Left ventricle myocardium superior (tissue), 1 donor: ENCODE measurements at regions not wholly inside any gene's neighbourhood (a gene's known extent, or its start where the extent isn't known, plus 50 kb on each side); places are given as distances from the start of the nearest gene placed in this dataset.

Source experiments
- ATAC-seq: fragments of 200-7000 bp; cut with Tn5 transposase; one replicate; pipeline ENCODE4 v1.9.1; 2020; ENCODE audit warnings: mild to moderate bottlenecking, moderate library complexity
- DNase-seq: peaks from one replicate; pipeline ENCODE4 v3.0.0-alpha.2; 2020
- intact Hi-C: fragments of 100-400 bp; cut with micrococcal nuclease; formaldehyde crosslinking; loops from one replicate; pipeline ENCODE4 v1.11.0; 2022
- donor health status: DM: no; HTN: yes; CAD: no; lungs with severe emphysema.

DNA sequence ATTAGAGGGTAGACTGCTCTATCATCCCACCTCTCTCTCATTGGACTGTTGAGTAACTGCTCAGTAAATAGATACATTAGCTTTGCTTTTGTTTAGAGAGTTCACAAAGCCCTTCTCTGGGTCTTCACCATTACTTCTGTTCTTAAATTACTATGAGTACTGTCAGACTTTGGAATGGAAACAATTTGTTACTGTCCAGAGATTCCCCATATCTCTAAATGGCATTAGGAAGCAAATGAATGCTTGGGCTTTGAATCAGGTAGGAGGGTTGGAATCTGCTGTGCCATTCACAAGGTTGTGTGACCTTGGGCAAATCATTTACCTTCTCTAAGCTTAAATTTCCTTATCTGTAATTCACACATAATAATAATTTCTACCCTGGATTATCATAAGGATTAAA is 541.0 kb upstream of the FZD8 start:
- ATAC-seq (no peak), DNase-seq (no peak)
- intact Hi-C loops: no loop called here

DNA sequence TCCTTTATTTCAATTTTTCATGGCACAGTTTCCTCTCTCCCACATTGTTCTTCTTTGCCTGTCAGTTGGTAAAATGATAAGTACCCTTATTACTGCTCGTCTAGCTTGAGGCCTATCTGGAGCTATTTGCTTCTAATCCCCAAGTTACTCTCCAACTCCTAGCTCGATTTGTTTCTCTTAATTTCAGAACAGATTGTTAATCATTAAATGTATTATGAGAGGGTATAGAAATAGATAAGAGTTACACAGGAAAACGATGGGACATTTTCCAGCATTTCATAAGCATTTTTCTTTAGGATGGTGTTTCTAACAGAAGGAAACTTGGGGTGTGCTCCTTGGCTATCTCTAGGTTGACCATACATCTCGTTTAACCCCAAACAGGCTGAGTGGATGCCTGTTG is 540.5 kb upstream of the FZD8 start:
- DNase-seq (no peak), ATAC-seq (no peak)
- intact Hi-C loops: no loop called here

GRCh38 chr10:36182179-36182566 is 540.1 kb upstream of the FZD8 start:
- no peak for DNase-seq

GRCh38 chr10:36181426-36182178 is 539.5 kb upstream of the FZD8 start:
- ATAC-seq (peak; percentile 84), DNase-seq (no peak)
- intact Hi-C loops: no loop called here

More at GRCh38 chr10:36182179-36182566, 540.1 kb upstream of the FZD8 start:
- peak; percentile 79 for ATAC-seq
- intact Hi-C loops: no loop called here

DNA sequence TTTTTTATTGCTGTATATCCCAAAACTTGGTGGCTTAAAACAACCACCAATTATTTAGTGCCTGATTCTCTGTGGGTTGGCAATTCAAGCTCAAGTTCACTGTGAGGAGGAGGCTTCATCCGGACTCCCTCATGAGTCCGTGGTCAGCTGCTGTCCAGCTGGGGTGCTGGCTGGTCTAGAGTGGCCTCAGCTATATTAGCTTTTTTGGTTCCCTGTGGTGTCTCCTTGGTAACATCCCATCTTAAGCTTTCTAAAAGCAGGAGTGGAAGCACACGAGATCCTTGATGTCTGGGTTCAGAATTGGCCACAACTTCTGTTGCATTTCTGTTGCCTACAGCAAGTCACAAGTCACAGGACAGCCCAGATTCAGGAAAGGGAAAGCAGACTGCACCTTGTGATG is 536.5 kb upstream of the FZD8 start:
- DNase-seq (no peak), ATAC-seq (no peak)
- intact Hi-C loops: no loop called here

GRCh38 chr10:36177071-36177470 is 535.0 kb upstream of the FZD8 start:
- no peak for DNase-seq
- intact Hi-C loops: no loop called here
- ATAC-seq: no peak

- DNase-seq (no peak), ATAC-seq (no peak)
- intact Hi-C loops: no loop called here
Measured at GRCh38 chr10:36175954-36176353, 533.9 kb upstream of the FZD8 start.

DNA sequence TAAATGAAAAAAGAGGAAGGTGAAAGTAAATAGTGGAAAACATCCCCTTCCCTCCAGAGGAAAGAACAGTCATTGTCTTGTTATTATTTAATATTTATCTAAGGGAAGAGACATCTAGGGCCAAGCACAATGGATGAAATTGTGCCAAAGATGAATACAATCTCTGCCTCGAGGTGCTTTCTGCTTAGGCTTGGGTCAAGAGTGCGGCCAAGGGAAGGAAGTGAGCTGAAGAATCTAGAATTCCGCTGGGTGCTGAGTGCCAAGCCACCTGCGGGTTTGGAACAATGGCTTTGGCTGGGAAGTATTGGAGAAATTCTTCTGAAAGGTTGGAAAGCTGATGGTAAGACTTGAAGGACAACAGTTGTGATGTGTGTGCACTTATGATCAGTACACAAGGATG is 531.3 kb upstream of the FZD8 start:
- no peak for DNase-seq
- peak; percentile 31 for ATAC-seq
- intact Hi-C loops: no loop called here

GRCh38 chr10:36171953-36172940 is 530.2 kb upstream of the FZD8 start:
- intact Hi-C loops: no loop called here
- DNase-seq (no peak), ATAC-seq (peak; percentile 51)

DNA sequence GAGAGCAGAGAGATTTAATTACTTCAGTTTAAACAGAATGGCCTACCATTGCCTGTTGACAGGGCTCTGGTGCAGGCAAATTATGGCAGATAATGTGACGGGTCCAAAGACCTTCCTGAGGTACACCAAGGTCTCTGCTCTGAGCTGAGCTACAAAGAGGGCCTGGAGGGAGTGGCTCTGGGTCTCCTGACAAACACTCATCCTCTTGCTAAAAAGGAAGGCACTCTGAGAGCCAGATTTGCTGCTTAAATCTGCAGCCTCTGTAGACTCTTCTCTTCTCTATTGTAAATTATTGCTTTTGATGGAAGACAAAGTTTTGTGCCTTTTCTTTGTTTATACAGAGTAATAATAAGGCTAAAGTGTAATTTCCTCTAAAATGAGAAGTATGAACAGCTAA is 529.5 kb upstream of the FZD8 start:
- no peak for DNase-seq
- no peak for ATAC-seq
- intact Hi-C loops: no loop called here

GRCh38 chr10:36170943-36171501 is 528.9 kb upstream of the FZD8 start:
- no peak for DNase-seq
- intact Hi-C loops: no loop called here

DNA sequence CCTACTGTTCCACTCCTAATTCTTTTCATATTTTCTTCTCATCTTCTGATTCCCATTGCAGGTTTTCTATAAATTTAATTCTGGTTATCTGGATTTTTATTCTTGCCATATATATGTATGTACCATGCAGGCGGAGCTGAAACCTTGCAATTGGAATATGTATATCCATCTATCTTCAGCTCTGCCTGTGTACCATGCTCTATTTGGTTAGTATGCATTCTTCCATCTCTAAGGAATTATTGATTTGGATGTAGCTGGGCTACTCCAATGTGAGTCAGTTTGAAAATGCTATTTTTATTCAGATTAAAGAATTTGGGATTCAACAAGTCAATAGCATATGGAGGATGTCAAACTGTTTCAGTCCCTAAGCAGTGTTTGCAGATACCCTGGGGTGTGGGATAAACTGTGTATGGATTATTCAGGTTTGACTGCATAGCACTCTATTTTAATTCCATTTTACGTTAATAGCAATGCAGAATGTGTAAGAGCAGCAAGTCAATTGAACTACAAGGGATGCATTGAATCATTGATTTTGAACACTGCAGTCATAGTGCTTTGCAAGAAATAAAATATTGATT is 528.1 kb upstream of the FZD8 start:
- no peak for ATAC-seq
- no peak for DNase-seq
- intact Hi-C loops: no loop called here

More at GRCh38 chr10:36170943-36171501, 528.9 kb upstream of the FZD8 start:
- ATAC-seq: no peak

DNA sequence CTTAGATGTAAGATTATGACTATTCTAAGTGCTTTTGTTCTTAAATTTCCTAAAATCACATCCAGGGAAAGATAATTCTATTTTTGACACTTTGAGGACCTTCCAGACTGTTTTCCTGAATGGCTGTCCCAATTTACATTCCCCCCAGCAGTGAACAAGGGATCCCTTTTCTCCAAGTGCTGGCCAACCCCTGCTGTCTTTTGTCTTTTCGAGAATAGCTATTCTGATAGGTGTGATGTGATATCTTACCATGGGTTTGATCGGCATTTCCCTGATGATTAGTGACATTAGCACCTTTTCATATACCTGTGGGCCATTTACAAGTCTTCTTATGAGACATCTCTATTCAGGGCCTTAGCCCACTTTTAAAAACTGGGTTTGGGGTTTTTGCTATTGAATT is 526.7 kb upstream of the FZD8 start:
- ATAC-seq: no peak
- intact Hi-C loops: no loop called here
- DNase-seq: no peak

- peak; percentile 87 for ATAC-seq
- intact Hi-C loops: no loop called here
- DNase-seq: no peak
Measured at GRCh38 chr10:36164556-36165504, 522.7 kb upstream of the FZD8 start.

GRCh38 chr10:36163827-36164226 is 521.7 kb upstream of the FZD8 start:
- ATAC-seq: peak; percentile 60
- DNase-seq: no peak
- intact Hi-C loops: no loop called here

DNA sequence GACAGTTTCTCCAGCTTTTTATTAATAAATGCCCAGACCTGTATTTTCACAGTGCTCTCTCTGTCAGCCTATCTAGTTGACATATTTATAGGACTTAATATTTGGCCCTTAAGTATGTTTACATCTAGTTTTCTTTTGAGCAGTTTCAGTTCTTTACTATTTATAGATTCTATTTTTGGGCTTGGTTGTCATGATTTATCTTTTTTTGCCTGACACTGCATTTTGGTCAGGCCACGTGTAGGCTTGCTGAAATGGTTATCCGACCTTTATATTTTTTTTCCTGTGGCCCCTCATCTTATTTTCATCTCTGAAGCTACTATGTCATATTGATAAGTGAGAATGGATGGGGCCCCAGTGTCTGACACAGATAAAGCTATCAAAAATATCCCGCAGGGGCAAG is 515.4 kb upstream of the FZD8 start:
- intact Hi-C loops: no loop called here
- no peak for ATAC-seq
- no peak for DNase-seq

- no peak for DNase-seq
- intact Hi-C loops: no loop called here
- ATAC-seq: no peak
Measured at GRCh38 chr10:36148207-36148606, 506.1 kb upstream of the FZD8 start.

DNA sequence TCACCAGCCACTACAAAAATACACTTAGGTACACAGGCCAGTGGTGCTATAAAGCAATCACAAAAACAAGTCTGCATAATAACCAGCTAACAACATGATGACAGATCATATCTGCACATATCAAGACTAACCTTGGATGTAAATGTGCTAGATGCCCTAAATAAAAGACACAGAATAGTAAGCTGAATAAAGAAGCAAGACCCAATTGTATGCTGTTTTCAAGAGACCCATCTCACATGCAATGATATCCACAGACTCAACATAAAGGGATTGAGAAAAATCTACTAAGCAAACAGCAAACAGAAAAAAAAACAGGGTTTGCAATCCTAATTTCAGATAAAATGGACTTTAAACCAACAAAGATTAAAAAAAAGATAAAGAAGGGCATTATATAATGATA is 505.4 kb upstream of the FZD8 start:
- DNase-seq (no peak), ATAC-seq (no peak)
- intact Hi-C loops: no loop called here
